Gastrocnemius medialis (tissue), 4 donors: ENCODE measurements at regions not wholly inside any gene's neighbourhood (a gene's known extent, or its start where the extent isn't known, plus 50 kb on each side); places are given as distances from the start of the nearest gene placed in this dataset.

ENCODE experiments used
- ATAC-seq, 2 donors: fragments of 150-250 bp; one replicate each; pipeline ENCODE4 v1.9.1; 2016
- DNase-seq, 2 donors: peaks; one replicate each; pipeline ENCODE4 v3.0.0-alpha.2; 2019
- H3K27ac ChIP-seq, 4 donors: fragments of 200-600 bp; sonication (generic); 1 replicate in 1 of 4; 2 replicates in 3 of 4; pipeline ENCODE4 v1.5.1; 2016 to 2018; ENCODE audit warnings: mild to moderate bottlenecking in 2 of 4, moderate library complexity in 1 of 4
- H3K27me3 ChIP-seq, 3 donors: fragments of 200-600 bp; sonication (generic) in 2 of 3; 1 replicate in 1 of 3; 2 replicates in 2 of 3; pipeline versions ENCODE4 v1.5.1 to v1.6.0; 2016 to 2019; ENCODE audit warnings: mild to moderate bottlenecking in 1 of 3, moderate library complexity in 1 of 3
- H3K36me3 ChIP-seq, 2 donors: fragments of 200-600 bp; sonication (generic) in 1 of 2; one replicate each; pipeline ENCODE4 v1.5.1; 2017 to 2018
- H3K4me1 ChIP-seq, 2 donors: fragments of 200-600 bp; sonication (generic) in 1 of 2; one replicate each; pipeline ENCODE4 v1.5.1; 2016 to 2017; ENCODE audit warnings: mild to moderate bottlenecking in 2 of 2
- H3K4me3 ChIP-seq, 4 donors: fragments of 200-600 bp; sonication (generic) in 3 of 4; 1 replicate in 1 of 4; 2 replicates in 3 of 4; pipeline ENCODE4 v1.5.1; 2016 to 2019; ENCODE audit warnings: mild to moderate bottlenecking in 2 of 4
- H3K9me3 ChIP-seq, 3 donors: fragments of 200-600 bp; sonication (generic) in 2 of 3; 1 replicate in 1 of 3; 2 replicates in 2 of 3; pipeline ENCODE4 v1.5.1; 2016 to 2019
- CTCF ChIP-seq, 5 experiments: fragments of 450-650 bp in 3 of 5; fragments of 200-600 bp in 2 of 5; sonication (generic) in 2 of 5; IDR thresholded peaks in 4 of 5; conservative IDR thresholded peaks in 1 of 5; 1 replicate in 4 of 5; 2 replicates in 1 of 5; pipeline ENCODE4 v1.5.1; 2016 to 2019; ENCODE audit warnings: antibody characterized with exemption in 5 of 5, mild to moderate bottlenecking in 3 of 5, moderate library complexity in 3 of 5
- POLR2A ChIP-seq, 2 donors: fragments of 450-650 bp; IDR thresholded peaks; one replicate each; pipeline ENCODE4 v1.6.1; 2017; ENCODE audit warnings: antibody characterized with exemption in 2 of 2, mild to moderate bottlenecking in 2 of 2, moderate library complexity in 2 of 2
- in situ Hi-C, 4 donors: fragments of 200-750 bp; cut with MboI; loops; one replicate each; pipeline versions ENCODE4 v1.15.0 to v1.8.0; 2017; ENCODE audit warnings: low sequenced_read_pairs in 4 of 4
- intact Hi-C: fragments of 100-400 bp; cut with DNase I; formaldehyde crosslinking; loops from one replicate; pipeline ENCODE4 v1.15.1; 2023; ENCODE audit warnings: low total_unique reads

- DNase-seq (no peak), ATAC-seq (no peak)
- TF ChIP-seq CTCF (IDR thresholded peaks at IDR 0.05 in 4 of 5, conservative IDR thresholded peaks at IDR 0.05 in 1 of 5) (no peak), POLR2A (IDR thresholded peaks at IDR 0.05) (no peak)
- Histone ChIP-seq H3K4me3 (no peak overlapping the region), H3K27me3 (no peaks in the 10 kb centered on the region), H3K4me1 (no peaks in the 10 kb centered on the region), H3K27ac (no peak overlapping the region), H3K36me3 (no peaks in the 10 kb centered on the region), H3K9me3 (no peaks in the 10 kb centered on the region)
- intact Hi-C loops (no loop called here), in situ Hi-C loops (no loop called here)
These were observed 422.2 kb upstream of the CDH11 start for GRCh38 chr16:65543781-65544740.

DNA sequence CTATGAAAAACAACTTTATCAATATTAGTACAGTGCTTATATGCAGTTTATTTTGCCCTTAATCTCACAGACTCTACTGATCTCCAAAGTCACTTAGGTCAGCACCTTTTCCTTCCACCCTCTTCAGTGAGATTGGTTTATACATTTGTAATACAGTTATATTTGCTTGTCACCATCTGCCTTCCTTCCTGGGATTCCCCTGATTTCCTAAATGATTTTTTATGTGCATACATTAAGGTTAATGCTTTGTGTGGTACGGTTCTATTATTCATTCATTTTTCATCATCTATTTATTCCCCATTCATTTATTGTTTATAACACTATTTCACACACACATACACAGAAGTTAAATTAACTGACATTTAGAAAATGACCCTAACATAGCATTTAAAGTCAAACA, 419.8 kb upstream of the CDH11 start:
- intact Hi-C loops (no loop called here), in situ Hi-C loops (no loop called here)
- TF ChIP-seq CTCF (IDR thresholded peaks at IDR 0.05 in 4 of 5, conservative IDR thresholded peaks at IDR 0.05 in 1 of 5) (no peak), POLR2A (IDR thresholded peaks at IDR 0.05) (no peak)
- H3K27ac ChIP-seq: no peak overlapping the region
- H3K36me3 ChIP-seq: no peaks in the 10 kb centered on the region
- H3K4me1 ChIP-seq: no peaks in the 10 kb centered on the region
- ATAC-seq (no peak), DNase-seq (no peak)
- H3K9me3 ChIP-seq: no peaks in the 10 kb centered on the region
- no peak overlapping the region for H3K4me3 ChIP-seq
- no peaks in the 10 kb centered on the region for H3K27me3 ChIP-seq

DNA sequence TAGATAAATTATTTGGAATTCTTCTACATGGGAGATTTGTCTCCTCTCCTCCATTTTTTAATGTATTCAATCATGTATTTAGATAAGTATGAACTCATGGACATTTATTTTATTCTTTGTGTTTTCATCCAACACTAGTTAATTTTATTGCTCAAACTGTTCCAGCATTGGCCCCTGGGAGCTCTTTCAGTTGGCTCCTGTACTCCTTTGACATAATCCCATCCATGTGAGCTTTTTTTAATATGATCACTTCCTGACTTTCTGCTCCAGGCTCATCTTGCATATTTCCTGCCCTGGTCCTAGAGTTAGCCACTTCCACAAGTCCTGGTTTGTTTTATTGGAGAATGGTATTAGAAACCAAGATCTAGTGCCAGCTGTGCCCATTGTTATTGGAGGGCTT, 419.0 kb upstream of the CDH11 start:
- Histone ChIP-seq H3K36me3 (no peaks in the 10 kb centered on the region), H3K27me3 (no peaks in the 10 kb centered on the region), H3K9me3 (no peaks in the 10 kb centered on the region), H3K4me3 (no peak overlapping the region), H3K27ac (no peak overlapping the region), H3K4me1 (no peaks in the 10 kb centered on the region)
- TF ChIP-seq POLR2A (IDR thresholded peaks at IDR 0.05): no peak
- no peak for TF ChIP-seq CTCF (IDR thresholded peaks at IDR 0.05 in 4 of 5, conservative IDR thresholded peaks at IDR 0.05 in 1 of 5)
- in situ Hi-C loops (no loop called here), intact Hi-C loops (no loop called here)
- DNase-seq (no peak), ATAC-seq (no peak)

GRCh38 chr16:65538976-65539375, 417.1 kb upstream of the CDH11 start:
- in situ Hi-C loops (no loop called here), intact Hi-C loops (no loop called here)
- H3K27me3 ChIP-seq: no peaks in the 10 kb centered on the region
- DNase-seq: no peak
- H3K9me3 ChIP-seq: no peaks in the 10 kb centered on the region
- H3K4me1 ChIP-seq: no peaks in the 10 kb centered on the region
- no peak for ATAC-seq
- no peaks in the 10 kb centered on the region for H3K36me3 ChIP-seq
- TF ChIP-seq CTCF (IDR thresholded peaks at IDR 0.05 in 4 of 5, conservative IDR thresholded peaks at IDR 0.05 in 1 of 5): no peak
- no peak for TF ChIP-seq POLR2A (IDR thresholded peaks at IDR 0.05)
- H3K27ac ChIP-seq: no peak overlapping the region
- no peak overlapping the region for H3K4me3 ChIP-seq
